Kidney (tissue), 13 donors: ENCODE measurements at regions not wholly inside any gene's neighbourhood (a gene's known extent, or its start where the extent isn't known, plus 50 kb on each side); places are given as distances from the start of the nearest gene placed in this dataset.

ENCODE experiments used
- DNase-seq, 5 donors: peaks; one replicate each; pipeline ENCODE4 v3.0.0-alpha.2; 2013 to 2020
- FAIRE-seq: peaks from 2 replicates; lab custom pipeline; 2012; peaks lifted over from hg19 to GRCh38; lab: Jason Lieb, UNC
- H3K27ac ChIP-seq, 2 donors: one replicate each; pipeline ENCODE4 v1.7.0; 2013; ENCODE audit warnings: low read depth in 2 of 2, low read length in 2 of 2, inconsistent platforms in 1 of 2
- H3K27me3 ChIP-seq: one replicate; pipeline ENCODE4 v1.7.1; 2013; ENCODE audit warnings: low read length, inconsistent platforms; ENCODE audit not compliant: control insufficient read depth, insufficient read depth
- H3K36me3 ChIP-seq, 3 donors: one replicate each; pipeline versions ENCODE4 v1.7.0 to v1.7.1; 2013; ENCODE audit warnings: low read length in 3 of 3, control low read depth in 1 of 3, inconsistent platforms in 1 of 3; ENCODE audit not compliant: insufficient read depth in 3 of 3, control insufficient read depth in 2 of 3
- H3K4me1 ChIP-seq, 3 donors: one replicate each; pipeline versions ENCODE4 v1.7.0 to v1.7.1; 2013; ENCODE audit warnings: low read length in 3 of 3, inconsistent platforms in 1 of 3, low read depth in 1 of 3; ENCODE audit not compliant: control insufficient read depth in 2 of 3, insufficient read depth in 2 of 3
- H3K4me3 ChIP-seq, 3 donors: one replicate each; pipeline versions ENCODE4 v1.7.0 to v1.8.1; 2013; ENCODE audit warnings: low read length in 3 of 3, control low read depth in 1 of 3, inconsistent platforms in 1 of 3
- H3K9ac ChIP-seq, 3 donors: one replicate each; pipeline versions ENCODE4 v1.7.0 to v1.7.1; 2013; ENCODE audit warnings: low read length in 3 of 3, control low read depth in 1 of 3, inconsistent platforms in 1 of 3
- H3K9me3 ChIP-seq, 3 donors: one replicate each; pipeline versions ENCODE4 v1.7.0 to v1.7.1; 2013; ENCODE audit warnings: low read length in 3 of 3, control low read depth in 1 of 3, inconsistent platforms in 1 of 3; ENCODE audit not compliant: control insufficient read depth in 2 of 3, insufficient read depth in 1 of 3
- CTCF ChIP-seq: IDR thresholded peaks from 3 replicates; pipeline ENCODE4 v1.5.1; 2012; ENCODE audit warnings: mild to moderate bottlenecking, moderate library complexity, borderline replicate concordance; ENCODE audit not compliant: insufficient read depth; ENCODE audit errors: extremely low read depth
- intact Hi-C: fragments of 100-400 bp; cut with DNase I; formaldehyde crosslinking; loops from one replicate; pipeline ENCODE4 v1.11.1; 2022
- donor health status: control.
- donor health status: control.
- donor health status: control.
- donor health status: control.
- donor health status: control.
- donor health status: DM: yes; HTN: yes; CAD: no.
- donor health status: Normal renal cell carcinoma (clear cell type).

GRCh38 chr5:86878250-86878649 lies 260.5 kb downstream of the COX7C start:
- H3K4me1 ChIP-seq: no peaks in the 10 kb centered on the region
- intact Hi-C loops: no loop called here
- H3K9me3 ChIP-seq: no peaks in the 10 kb centered on the region
- H3K27ac ChIP-seq: no peak overlapping the region
- TF ChIP-seq CTCF: no peak
- no peak for FAIRE-seq
- no peak overlapping the region for H3K9ac ChIP-seq
- no peaks in the 10 kb centered on the region for H3K27me3 ChIP-seq
- H3K36me3 ChIP-seq: no peaks in the 10 kb centered on the region
- no peak for DNase-seq
- no peak overlapping the region for H3K4me3 ChIP-seq

- TF ChIP-seq CTCF: no peak
- H3K27me3 ChIP-seq: no peaks in the 10 kb centered on the region
- intact Hi-C loops: no loop called here
- no peaks in the 10 kb centered on the region for H3K36me3 ChIP-seq
- FAIRE-seq: no peak
- no peak overlapping the region for H3K27ac ChIP-seq
- H3K9me3 ChIP-seq: no peaks in the 10 kb centered on the region
- H3K4me1 ChIP-seq: no peaks in the 10 kb centered on the region
- no peak overlapping the region for H3K9ac ChIP-seq
- DNase-seq: no peak
- H3K4me3 ChIP-seq: no peak overlapping the region
Observed at GRCh38 chr5:86879086-86879485, 261.3 kb downstream of the COX7C start.

GRCh38 chr5:86880344-86880743 lies 262.6 kb downstream of the COX7C start:
- no peak overlapping the region for H3K27ac ChIP-seq
- no peaks in the 10 kb centered on the region for H3K36me3 ChIP-seq
- H3K9ac ChIP-seq: no peak overlapping the region
- intact Hi-C loops: no loop called here
- H3K4me3 ChIP-seq: no peak overlapping the region
- no peak for FAIRE-seq
- no peaks in the 10 kb centered on the region for H3K4me1 ChIP-seq
- no peaks in the 10 kb centered on the region for H3K9me3 ChIP-seq
- H3K27me3 ChIP-seq: no peaks in the 10 kb centered on the region
- DNase-seq: no peak
- TF ChIP-seq CTCF: no peak

GRCh38 chr5:86880785-86881492 lies 263.2 kb downstream of the COX7C start:
- FAIRE-seq (no peak), DNase-seq (peak in 4 of 5 donors; percentile 46 to 76 (median 62))
- H3K36me3 ChIP-seq: no peaks in the 10 kb centered on the region
- no peak overlapping the region for H3K9ac ChIP-seq
- TF ChIP-seq CTCF: peak; percentile 64
- no peaks in the 10 kb centered on the region for H3K27me3 ChIP-seq
- no peaks in the 10 kb centered on the region for H3K9me3 ChIP-seq
- no peak overlapping the region for H3K27ac ChIP-seq
- intact Hi-C loops: no loop called here
- no peak overlapping the region for H3K4me3 ChIP-seq
- H3K4me1 ChIP-seq: no peaks in the 10 kb centered on the region
